ENCODE measurements at regions not wholly inside any gene's neighbourhood (a gene's known extent, or its start where the extent isn't known, plus 50 kb on each side); places are given as distances from the start of the nearest gene placed in this dataset.
"Not testable (repeated sequence)": the region's sequence is repeated elsewhere in the genome, so short reads cannot be mapped to it uniquely, and the experiment has no call there.

GRCh38 chr14:34173916-34174315, 223.0 kb upstream of the EGLN3 start:
- DNase-seq (ENCODE audit: low read depth), result no peak

GRCh38 chr14:34172550-34173368, 221.9 kb upstream of the EGLN3 start:
- no peak for DNase-seq (ENCODE audit: low read depth)

GRCh38 chr14:34172173-34172451, 221.2 kb upstream of the EGLN3 start:
- no peak for DNase-seq (ENCODE audit: low read depth)

GRCh38 chr14:34171431-34172172, 220.7 kb upstream of the EGLN3 start:
- no peak for DNase-seq (ENCODE audit: low read depth)

DNA sequence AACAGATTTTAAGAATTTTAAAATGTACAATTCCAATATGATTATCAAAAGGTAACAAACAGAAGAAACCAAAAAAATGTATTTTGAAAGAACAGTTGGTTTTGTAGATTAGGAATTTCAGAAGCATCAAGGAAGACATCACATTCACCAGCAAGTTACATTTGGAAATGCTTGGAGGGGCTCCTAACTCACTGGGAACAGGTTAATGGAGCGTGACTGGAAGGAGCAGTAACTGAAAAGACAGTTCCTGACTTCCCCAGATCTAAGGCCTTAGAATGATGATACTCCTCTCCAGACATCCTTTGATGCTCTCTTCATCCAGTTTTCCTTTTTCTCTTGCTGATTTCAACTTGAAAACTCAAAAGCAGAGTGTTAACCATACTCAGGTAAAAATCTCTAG, 220.0 kb upstream of the EGLN3 start:
- DNase-seq (ENCODE audit: low read depth), result no peak

- no peak for DNase-seq (ENCODE audit: low read depth)
Measured at GRCh38 chr14:34169561-34169960, 218.7 kb upstream of the EGLN3 start.

- no peak for DNase-seq (ENCODE audit: low read depth)
Measured at GRCh38 chr14:34168656-34169055, 217.8 kb upstream of the EGLN3 start.

- no peak for DNase-seq (ENCODE audit: low read depth)
Measured at GRCh38 chr14:34165847-34166350, 215.0 kb upstream of the EGLN3 start.

GRCh38 chr14:34164162-34164864, 213.4 kb upstream of the EGLN3 start:
- no peak for DNase-seq (ENCODE audit: low read depth)

DNA sequence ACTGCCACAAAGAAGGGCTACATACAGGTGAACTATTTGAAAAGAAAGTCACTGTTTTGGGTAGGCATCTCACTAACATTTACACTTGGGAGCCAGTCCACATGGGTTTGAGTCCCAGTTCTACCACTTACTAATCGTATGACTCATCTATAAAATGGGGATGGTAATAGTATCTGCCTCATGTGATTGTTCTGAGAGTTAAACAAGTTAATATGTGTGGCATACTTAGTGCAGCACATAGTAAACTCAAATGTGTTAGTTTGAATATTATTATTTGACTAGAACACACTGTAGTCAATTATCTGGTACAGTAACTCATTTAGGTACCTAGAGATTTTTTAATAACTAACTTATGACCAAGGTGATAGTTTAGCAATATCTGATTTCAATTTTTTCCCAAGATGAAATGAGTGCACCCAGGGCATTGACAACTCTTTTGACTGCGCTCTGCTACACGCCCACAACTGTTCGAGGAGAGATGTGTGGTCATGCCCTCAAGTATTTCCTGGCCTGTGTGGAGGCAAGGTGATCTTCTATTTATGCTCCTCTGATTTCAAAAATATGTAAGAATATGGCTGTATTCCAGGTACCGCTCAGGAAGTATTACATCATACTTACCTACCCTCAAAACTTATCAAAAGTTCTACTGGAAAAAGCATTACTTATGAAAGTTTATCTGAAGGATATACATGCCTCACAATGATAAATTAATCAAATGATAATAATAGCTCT, 210.6 kb upstream of the EGLN3 start:
- DNase-seq (ENCODE audit: low read depth), result no peak

DNA sequence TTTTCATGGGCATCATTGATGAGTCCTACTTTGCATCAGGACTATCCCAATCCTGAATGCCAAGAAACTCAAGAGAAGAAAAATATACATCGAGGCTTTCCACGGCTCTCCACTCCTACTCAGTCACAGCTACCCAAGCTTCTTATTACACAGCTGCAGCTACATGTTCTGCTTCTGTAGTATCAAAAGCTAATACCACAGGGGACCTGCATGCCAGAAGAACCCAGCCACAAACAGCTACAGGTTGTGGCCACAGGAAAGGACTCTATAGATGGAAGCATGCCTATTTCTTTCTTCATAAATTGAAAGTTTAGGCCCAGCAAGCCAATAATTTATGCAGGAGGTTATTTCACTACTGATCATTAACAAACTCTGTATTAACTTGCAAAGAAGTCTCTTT, 209.7 kb upstream of the EGLN3 start:
- no peak for DNase-seq (ENCODE audit: low read depth)

DNA sequence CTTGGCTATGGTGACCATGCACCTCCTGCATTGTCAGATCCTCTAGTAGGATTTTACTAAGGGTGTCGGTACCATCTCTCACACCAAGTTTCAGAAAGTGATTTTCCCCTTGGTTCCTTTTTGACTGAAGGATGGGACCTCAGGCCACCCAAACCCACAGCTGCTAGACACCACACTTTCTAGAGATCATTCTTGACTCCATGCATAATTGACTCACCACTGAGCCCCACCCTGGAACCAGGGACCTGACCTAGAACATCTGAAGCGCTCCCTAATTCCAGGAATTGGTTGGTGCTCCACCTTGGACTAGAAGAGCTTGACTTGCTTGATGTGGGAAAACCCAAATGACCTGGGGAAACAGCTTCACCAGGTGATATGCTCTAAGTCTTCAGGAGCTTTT, 206.8 kb upstream of the EGLN3 start:
- DNase-seq (ENCODE audit: low read depth), result no peak

DNA sequence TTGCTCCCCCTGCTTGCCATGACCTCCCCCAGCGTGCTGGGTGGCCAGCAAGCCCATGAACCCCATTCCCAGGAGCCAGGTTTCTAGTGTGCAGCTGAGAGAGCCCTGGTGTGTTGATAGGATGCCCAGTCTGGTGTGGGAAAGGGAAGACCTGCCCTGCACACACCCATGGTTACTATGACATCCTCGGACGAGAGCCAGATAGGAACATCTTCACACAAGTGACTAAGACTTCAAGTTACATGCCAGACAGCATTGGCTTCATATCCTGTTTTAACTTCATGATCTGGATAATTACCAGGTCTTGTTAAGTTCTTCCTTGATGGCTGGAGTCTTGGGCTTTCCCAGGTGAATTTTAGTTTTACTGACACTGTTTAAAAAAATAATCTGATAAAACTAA, 196.6 kb upstream of the EGLN3 start:
- DNase-seq (ENCODE audit: low read depth), result no peak

DNA sequence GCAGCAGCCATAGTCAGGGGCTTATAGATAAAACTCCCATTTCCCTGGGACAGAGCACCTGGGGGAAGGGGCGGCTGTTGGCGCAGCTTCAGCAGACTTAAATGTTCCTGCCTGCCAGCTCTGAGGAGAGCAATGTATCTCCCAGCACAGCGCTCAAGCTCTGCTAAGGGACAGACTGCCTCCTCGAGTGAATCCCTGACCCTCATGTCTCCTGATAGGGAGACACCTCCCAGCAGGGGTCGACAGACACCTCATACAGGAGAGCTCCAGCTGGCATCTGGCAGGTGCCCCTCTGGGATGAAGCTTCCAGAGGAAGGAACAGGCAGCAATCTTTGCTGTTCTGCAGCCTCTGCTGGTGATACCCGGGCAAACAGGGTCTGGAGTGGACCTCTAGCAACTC, 189.3 kb upstream of the EGLN3 start:
- DNase-seq (ENCODE audit: low read depth), result not testable (repeated sequence)

- DNase-seq (ENCODE audit: low read depth), result not testable (repeated sequence)
Measured at GRCh38 chr14:34139160-34140121, 188.6 kb upstream of the EGLN3 start.

GRCh38 chr14:34138175-34138574, 187.3 kb upstream of the EGLN3 start:
- no peak for DNase-seq (ENCODE audit: low read depth)

- no peak for DNase-seq (ENCODE audit: low read depth)
Measured at GRCh38 chr14:34137001-34137745, 186.3 kb upstream of the EGLN3 start.

DNA sequence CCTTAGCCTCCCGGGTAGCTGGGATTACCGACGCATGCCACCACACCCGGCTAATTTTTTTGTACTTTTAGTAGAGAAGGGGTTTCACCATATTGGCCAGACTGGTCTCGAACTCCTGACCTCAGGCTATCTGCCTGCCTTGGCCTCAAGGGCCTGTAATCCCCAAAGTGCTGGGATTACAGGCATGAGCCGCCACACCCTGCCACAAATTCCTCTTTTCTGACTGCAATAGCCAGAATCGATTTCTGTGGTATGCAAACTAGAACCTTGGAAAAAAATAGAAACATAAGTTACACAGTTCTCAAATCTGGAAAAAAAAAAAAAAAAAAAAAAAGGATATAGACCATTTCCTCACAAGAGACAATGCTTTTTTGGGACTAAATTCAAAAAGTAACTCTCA, 184.6 kb upstream of the EGLN3 start:
- no peak for DNase-seq (ENCODE audit: low read depth)

DNA sequence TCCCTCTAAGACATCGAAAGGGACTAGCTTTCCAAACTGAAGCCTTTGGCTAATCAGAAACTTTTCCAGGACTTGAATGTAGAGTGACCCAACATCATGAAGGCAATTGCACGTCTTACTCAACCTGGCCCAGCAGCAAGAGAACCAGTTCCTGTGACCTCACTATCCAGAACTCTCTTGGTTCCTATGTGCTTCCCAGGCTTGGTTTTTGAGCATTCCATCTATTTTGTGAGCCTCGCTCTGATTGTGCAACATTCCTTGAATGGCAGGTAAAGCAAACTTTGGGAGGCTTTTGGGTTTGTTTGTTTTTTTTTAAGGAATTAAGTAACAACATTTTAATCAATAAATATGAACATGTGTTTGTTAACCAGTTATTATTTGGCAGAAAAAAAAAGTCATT, 183.6 kb upstream of the EGLN3 start:
- no peak for DNase-seq (ENCODE audit: low read depth)

DNA sequence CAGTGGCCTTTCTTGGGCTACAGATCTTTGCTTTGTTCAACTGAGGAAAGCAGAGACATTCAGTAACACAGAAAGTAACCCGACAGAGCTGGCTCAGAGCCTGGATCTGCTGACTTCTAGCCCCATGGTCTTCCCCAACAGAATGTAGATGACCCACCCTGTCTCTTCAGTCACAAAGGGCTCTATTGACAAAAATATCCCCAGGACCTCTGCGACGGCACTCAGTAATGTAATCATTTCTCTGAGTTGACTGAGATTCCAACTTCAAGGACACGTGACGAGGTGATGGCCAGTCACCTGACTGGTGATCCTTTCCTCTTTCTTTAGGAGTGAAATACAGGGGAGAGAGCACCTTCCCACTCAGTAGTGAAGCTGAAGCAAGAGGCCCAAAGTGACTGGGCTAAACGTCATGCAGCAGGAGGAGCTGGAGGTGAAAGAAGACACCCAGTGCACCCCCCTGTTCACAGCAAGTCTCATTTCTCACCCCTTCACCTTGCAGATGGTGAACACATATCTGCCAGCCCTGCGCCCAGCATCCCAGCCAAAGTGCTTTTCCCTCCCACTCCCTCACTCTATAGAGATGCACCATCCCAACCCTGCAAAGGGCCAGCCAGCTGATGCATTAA, 179.2 kb upstream of the EGLN3 start:
- DNase-seq (ENCODE audit: low read depth), result no peak
